ENCODE measurements at regions not wholly inside any gene's neighbourhood (a gene's known extent, or its start where the extent isn't known, plus 50 kb on each side); places are given as distances from the start of the nearest gene placed in this dataset. TPM values are rescaled to one million over a fixed set of nuclear protein-coding genes. Genes with fewer than 3 reads are reported as not detected.

GRCh38 chr11:17132654-17133053 lies 55.2 kb upstream of the RPS13 start:
- H3K9me3 ChIP-seq (replicated peaks in 1 of 2; ENCODE audit: control insufficient read depth in 2 of 2, insufficient read depth in 1 of 2, low read depth in 1 of 2, low read length in 2 of 2) = no peaks in the 10 kb centered on the region
- no peak overlapping the region for H3K4ac ChIP-seq (ENCODE audit: low read length)
- no peak overlapping the region for H3K23ac ChIP-seq (ENCODE audit: low read depth, low read length, poor library complexity)
- no peak overlapping the region for H2BK15ac ChIP-seq (ENCODE audit: low read length)
- no peak overlapping the region for H3K27ac ChIP-seq (replicated peaks; ENCODE audit: low read length)
- no peak overlapping the region for H2AFZ ChIP-seq (ENCODE audit: low read length)
- H3K4me3 ChIP-seq (ENCODE audit: low read length in 2 of 2) = no peak overlapping the region
- H4K91ac ChIP-seq (ENCODE audit: low read depth, low read length, poor library complexity) = no peak overlapping the region
- no peak overlapping the region for H3K4me2 ChIP-seq (ENCODE audit: insufficient read depth, low read length, poor library complexity, severe bottlenecking)
- DNase-seq (ENCODE audit: low spot score) = no peak
- no peak overlapping the region for H3K9ac ChIP-seq (ENCODE audit: low read depth, low read length, poor library complexity)
- H3K14ac ChIP-seq (ENCODE audit: low read length) = no peak overlapping the region
- H3K36me3 ChIP-seq (replicated peaks in 1 of 2; ENCODE audit: control insufficient read depth in 2 of 2, insufficient read depth in 2 of 2, low read length in 2 of 2) = peaks cover 7 to 87% of the 10 kb centered on the region in 2 donors
- H3K27me3 ChIP-seq (ENCODE audit: control insufficient read depth in 3 of 3, insufficient read depth in 3 of 3, low read depth in 1 of 3, low read length in 3 of 3) = no peaks in the 10 kb centered on the region
- no peak overlapping the region for H4K8ac ChIP-seq (ENCODE audit: low read depth, low read length)
- H2BK120ac ChIP-seq (ENCODE audit: low read depth, low read length) = no peak overlapping the region
- no peak overlapping the region for H3K18ac ChIP-seq (ENCODE audit: low read length)
- no peak overlapping the region for H2AK5ac ChIP-seq (ENCODE audit: low read depth, low read length)
- no peaks in the 10 kb centered on the region for H3K4me1 ChIP-seq (ENCODE audit: control insufficient read depth in 2 of 2, insufficient read depth in 1 of 2, low read depth in 1 of 2, low read length in 2 of 2)
- H2BK5ac ChIP-seq (ENCODE audit: low read length) = no peak overlapping the region
- no peaks in the 10 kb centered on the region for H3K79me1 ChIP-seq (ENCODE audit: low read depth, low read length)
- no peak overlapping the region for H2BK12ac ChIP-seq (ENCODE audit: low read length)

- Histone ChIP-seq H2BK15ac (ENCODE audit: low read length) (no peak overlapping the region), H3K79me1 (ENCODE audit: low read depth, low read length) (no peaks in the 10 kb centered on the region), H3K4me1 (ENCODE audit: control insufficient read depth in 2 of 2, insufficient read depth in 1 of 2, low read depth in 1 of 2, low read length in 2 of 2) (no peaks in the 10 kb centered on the region), H3K9me3 (replicated peaks in 1 of 2; ENCODE audit: control insufficient read depth in 2 of 2, insufficient read depth in 1 of 2, low read depth in 1 of 2, low read length in 2 of 2) (no peaks in the 10 kb centered on the region), H2AK5ac (ENCODE audit: low read depth, low read length) (no peak overlapping the region), H3K27me3 (ENCODE audit: control insufficient read depth in 3 of 3, insufficient read depth in 3 of 3, low read depth in 1 of 3, low read length in 3 of 3) (no peaks in the 10 kb centered on the region), H3K27ac (replicated peaks; ENCODE audit: low read length) (no peak overlapping the region), H3K4me3 (ENCODE audit: low read length in 2 of 2) (no peak overlapping the region), H2AFZ (ENCODE audit: low read length) (no peak overlapping the region), H2BK12ac (ENCODE audit: low read length) (no peak overlapping the region), H3K36me3 (replicated peaks in 1 of 2; ENCODE audit: control insufficient read depth in 2 of 2, insufficient read depth in 2 of 2, low read length in 2 of 2) (peaks cover 6 to 83% of the 10 kb centered on the region in 2 donors), H3K4me2 (ENCODE audit: insufficient read depth, low read length, poor library complexity, severe bottlenecking) (no peak overlapping the region), H2BK5ac (ENCODE audit: low read length) (no peak overlapping the region), H4K91ac (ENCODE audit: low read depth, low read length, poor library complexity) (no peak overlapping the region), H3K23ac (ENCODE audit: low read depth, low read length, poor library complexity) (no peak overlapping the region), H3K14ac (ENCODE audit: low read length) (no peak overlapping the region), H4K8ac (ENCODE audit: low read depth, low read length) (no peak overlapping the region), H3K18ac (ENCODE audit: low read length) (no peak overlapping the region), H3K4ac (ENCODE audit: low read length) (no peak overlapping the region), H3K9ac (ENCODE audit: low read depth, low read length, poor library complexity) (no peak overlapping the region), H2BK120ac (ENCODE audit: low read depth, low read length) (no peak overlapping the region)
- DNase-seq (ENCODE audit: low spot score) = no peak
- no CpG with 5 or more reads among the region's 3 CpGs for WGBS, 2 donors (ENCODE audit: extremely low coverage in 2 of 2, insufficient read length in 2 of 2, insufficient replicate concordance in 1 of 2)
These were observed 51.5 kb upstream of the RPS13 start for GRCh38 chr11:17129003-17129402.

Small RNA genes lying in the stretch of these regions (small RNA-seq; reads per million reads assigned to genes)
- gene AC126389.1 (ENCODE audit: insufficient read depth) = not detected

All from neuronal stem cell (in vitro differentiated cells).